ENCODE measurements at regions not wholly inside any gene's neighbourhood (a gene's known extent, or its start where the extent isn't known, plus 50 kb on each side); places are given as distances from the start of the nearest gene placed in this dataset.

GRCh38 chr3:150118219-150118618 is 147.5 kb upstream of the PFN2 start:
- TF ChIP-seq CTCF (conservative IDR thresholded peaks at IDR 0.05; ENCODE audit: low read length) = no peak
- no peak for DNase-seq (ENCODE audit: low read depth)
- H3K4me3 ChIP-seq (ENCODE audit: low read length) = no peak overlapping the region

DNA sequence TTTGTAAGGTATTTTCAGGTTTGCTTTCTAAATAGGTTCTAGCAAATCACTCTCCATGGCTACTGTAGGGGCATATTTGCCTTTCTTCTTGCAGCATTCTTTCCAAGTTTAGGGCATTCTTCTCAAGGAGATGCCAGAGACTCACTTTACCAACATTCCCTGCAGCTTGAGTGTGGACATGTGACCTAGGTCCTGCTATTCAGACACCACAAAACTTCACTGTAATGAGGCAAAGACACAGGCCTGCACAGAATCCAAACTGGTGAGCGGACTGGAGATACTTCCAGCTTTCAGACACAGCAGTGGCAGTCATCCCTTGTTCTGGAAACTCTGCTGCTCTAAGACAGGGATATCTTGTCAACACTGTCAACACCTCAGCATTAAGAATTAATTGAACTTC is 146.4 kb upstream of the PFN2 start:
- TF ChIP-seq CTCF (conservative IDR thresholded peaks at IDR 0.05; ENCODE audit: low read length) = no peak
- H3K4me3 ChIP-seq (ENCODE audit: low read length) = no peak overlapping the region
- peak; percentile 50 for DNase-seq (ENCODE audit: low read depth)

- no peak for TF ChIP-seq CTCF (conservative IDR thresholded peaks at IDR 0.05; ENCODE audit: low read length)
- DNase-seq (ENCODE audit: low read depth) = no peak
These were observed 145.5 kb upstream of the PFN2 start for GRCh38 chr3:150116196-150116595.

DNA sequence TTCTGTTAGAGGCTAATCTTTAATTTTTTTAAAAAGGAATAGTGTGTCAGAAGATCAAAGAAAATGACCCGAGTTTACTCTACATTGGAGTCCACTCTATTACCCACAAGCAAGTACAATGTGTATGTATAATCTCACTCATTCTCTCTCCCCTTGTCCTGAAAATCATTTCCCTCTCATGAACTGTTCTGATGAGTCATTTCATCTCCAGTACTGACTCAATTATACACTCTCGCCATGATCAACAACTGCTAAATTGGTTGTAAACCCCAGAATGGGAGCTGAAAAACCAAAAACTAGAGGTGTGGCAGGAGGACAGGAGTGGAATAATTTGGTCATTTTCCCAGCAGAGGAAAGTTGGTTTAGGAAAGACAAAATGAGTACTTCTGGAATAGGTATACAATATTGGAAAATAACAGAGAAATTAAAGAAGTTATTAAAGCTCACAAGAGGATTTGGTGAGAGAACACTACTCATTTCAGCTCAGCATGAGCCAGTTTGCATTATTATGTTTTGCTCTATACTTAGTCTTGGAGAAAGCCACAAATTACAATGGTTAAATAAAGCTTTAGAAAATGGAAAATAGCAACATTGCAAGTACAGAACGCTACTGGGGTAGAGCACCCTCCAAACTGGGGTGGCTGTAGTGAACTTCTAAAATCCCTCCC is 144.3 kb upstream of the PFN2 start:
- no peak overlapping the region for H3K4me3 ChIP-seq (ENCODE audit: low read length)
- no peak for TF ChIP-seq CTCF (conservative IDR thresholded peaks at IDR 0.05; ENCODE audit: low read length)
- peak; percentile 32 for DNase-seq (ENCODE audit: low read depth)

More at GRCh38 chr3:150116196-150116595, 145.5 kb upstream of the PFN2 start:
- H3K4me3 ChIP-seq (ENCODE audit: low read length) = no peak overlapping the region

DNA sequence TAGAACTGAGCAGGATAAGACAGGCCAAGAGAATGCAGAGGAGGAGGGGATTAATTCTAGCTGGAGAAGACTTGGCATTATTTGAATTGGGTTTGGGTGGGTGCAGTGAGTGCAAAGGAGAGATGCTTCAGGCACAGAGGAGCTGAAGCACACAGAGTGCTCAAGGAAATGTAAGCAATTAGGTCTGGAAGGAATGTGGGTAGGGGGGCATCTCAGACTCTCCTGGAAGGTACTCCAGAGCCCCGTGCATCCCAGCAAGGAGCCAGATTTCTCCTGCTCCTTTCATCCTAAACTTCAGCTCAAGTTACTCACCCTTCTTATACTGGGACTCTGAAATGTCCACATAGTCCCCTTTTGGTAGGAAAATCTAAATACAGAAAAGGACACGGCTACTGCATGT is 143.6 kb upstream of the PFN2 start:
- no peak for DNase-seq (ENCODE audit: low read depth)
- TF ChIP-seq CTCF (conservative IDR thresholded peaks at IDR 0.05; ENCODE audit: low read length) = no peak
- no peak overlapping the region for H3K4me3 ChIP-seq (ENCODE audit: low read length)

DNA sequence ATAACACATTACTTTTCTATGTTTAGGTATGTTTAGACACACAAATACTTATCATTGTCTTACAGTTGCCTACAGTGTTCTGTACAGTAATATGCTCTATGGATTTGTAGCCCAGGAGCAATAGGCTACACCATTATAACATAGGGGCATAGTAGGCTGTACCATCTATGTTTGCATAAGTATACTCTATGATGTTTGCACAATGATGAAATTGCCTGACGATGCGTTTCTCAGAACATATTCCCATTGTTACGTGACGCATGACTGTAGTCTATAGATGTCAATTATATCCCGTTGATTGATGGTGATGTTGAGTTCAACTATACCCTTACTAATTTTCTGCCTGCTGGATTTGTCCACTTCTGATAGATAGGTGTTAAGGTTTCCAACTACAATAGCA is 139.4 kb upstream of the PFN2 start:
- TF ChIP-seq CTCF (conservative IDR thresholded peaks at IDR 0.05; ENCODE audit: low read length) = no peak
- H3K4me3 ChIP-seq (ENCODE audit: low read length) = no peak overlapping the region
- DNase-seq (ENCODE audit: low read depth) = no peak

DNA sequence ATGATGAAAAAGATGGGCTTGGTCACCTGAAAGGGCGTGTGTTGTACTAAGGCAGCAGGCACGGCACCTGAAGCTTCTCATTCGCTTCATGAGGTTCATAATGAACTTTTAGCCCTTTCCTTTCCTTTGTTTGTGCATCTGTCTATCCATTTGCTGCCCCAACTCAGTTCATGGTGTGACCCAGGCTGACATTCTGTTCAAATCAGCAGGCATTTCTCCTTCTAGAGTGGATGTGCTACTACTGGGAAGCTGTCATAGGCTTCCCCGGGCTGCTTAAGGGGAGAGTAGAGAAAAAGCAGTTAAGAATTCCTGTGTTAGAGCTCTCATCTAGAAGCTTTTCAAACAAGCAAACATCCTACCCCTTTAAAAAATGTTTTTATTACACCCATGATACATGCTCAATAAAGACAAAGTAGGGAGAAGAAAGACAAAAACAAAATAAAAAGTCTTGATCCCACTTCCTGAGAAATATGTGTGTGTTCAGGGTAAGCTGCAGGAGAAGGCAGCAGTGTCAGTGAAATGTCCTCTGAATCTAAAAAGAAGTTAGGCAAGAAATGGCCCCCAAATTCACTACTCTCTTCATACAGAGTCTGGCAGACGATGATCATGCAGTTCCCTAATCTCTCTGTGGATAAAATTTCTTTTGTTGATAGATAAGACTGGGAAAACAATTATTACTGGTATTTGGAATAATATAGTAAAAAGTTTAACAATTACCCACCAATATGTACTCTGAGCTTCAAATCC is 136.9 kb upstream of the PFN2 start:
- no peak for TF ChIP-seq CTCF (conservative IDR thresholded peaks at IDR 0.05; ENCODE audit: low read length)
- DNase-seq (ENCODE audit: low read depth) = peak; percentile 17
- H3K4me3 ChIP-seq (ENCODE audit: low read length) = no peak overlapping the region

All from AG10803 (cell line).